ENCODE measurements at regions not wholly inside any gene's neighbourhood (a gene's known extent, or its start where the extent isn't known, plus 50 kb on each side); places are given as distances from the start of the nearest gene placed in this dataset.

- DNase-seq = no peak
- Histone ChIP-seq H3K27ac (no peak overlapping the region), H3K4me1 (peaks cover 26% of the 10 kb centered on the region), H3K9me3 (no peaks in the 10 kb centered on the region), H3K27me3 (no peaks in the 10 kb centered on the region), H3K4me3 (no peak overlapping the region), H3K36me3 (ENCODE audit: low read depth, missing control alignments) (no peaks in the 10 kb centered on the region)
- WGBS, 2 donors = 73 to 85% methylated on average over 3 to 15 of the region's 27 CpGs
- intact Hi-C loops (cut with DNase I; ENCODE audit: low total_unique reads) = no loop called here
- TF ChIP-seq POLR2A (IDR thresholded peaks at IDR 0.05) (no peak), CTCF (IDR thresholded peaks at IDR 0.05) (no peak)
Measured at GRCh38 chr16:85220964-85221731, 108.9 kb upstream of the CIBAR2 start.

GRCh38 chr16:85221771-85222154, 109.5 kb upstream of the CIBAR2 start:
- no peaks in the 10 kb centered on the region for H3K27me3 ChIP-seq
- TF ChIP-seq POLR2A (IDR thresholded peaks at IDR 0.05) (no peak), CTCF (IDR thresholded peaks at IDR 0.05) (no peak)
- 81% methylated on average over 12 of the region's 12 CpGs; no CpG with 5 or more reads in 1 of the 2 donors for WGBS, 2 donors
- no peaks in the 10 kb centered on the region for H3K9me3 ChIP-seq
- peaks cover 26% of the 10 kb centered on the region for H3K4me1 ChIP-seq
- DNase-seq = no peak
- no peak overlapping the region for H3K4me3 ChIP-seq
- no peaks in the 10 kb centered on the region for H3K36me3 ChIP-seq (ENCODE audit: low read depth, missing control alignments)
- intact Hi-C loops (cut with DNase I; ENCODE audit: low total_unique reads) = no loop called here
- H3K27ac ChIP-seq = no peak overlapping the region

- no peaks in the 10 kb centered on the region for H3K27me3 ChIP-seq
- no peaks in the 10 kb centered on the region for H3K36me3 ChIP-seq (ENCODE audit: low read depth, missing control alignments)
- no peak for DNase-seq
- 86 to 94% methylated on average over 15 to 23 of the region's 23 CpGs for WGBS, 2 donors
- H3K27ac ChIP-seq = no peak overlapping the region
- H3K4me3 ChIP-seq = no peak overlapping the region
- peaks cover 23% of the 10 kb centered on the region for H3K4me1 ChIP-seq
- no peaks in the 10 kb centered on the region for H3K9me3 ChIP-seq
- TF ChIP-seq POLR2A (IDR thresholded peaks at IDR 0.05) (no peak), CTCF (IDR thresholded peaks at IDR 0.05) (no peak)
- intact Hi-C loops (cut with DNase I; ENCODE audit: low total_unique reads) = no loop called here
Measured at GRCh38 chr16:85222155-85222863, 110.0 kb upstream of the CIBAR2 start.

- DNase-seq = no peak
- Histone ChIP-seq H3K36me3 (ENCODE audit: low read depth, missing control alignments) (no peaks in the 10 kb centered on the region), H3K27ac (no peak overlapping the region), H3K9me3 (no peaks in the 10 kb centered on the region), H3K27me3 (no peaks in the 10 kb centered on the region), H3K4me3 (no peak overlapping the region), H3K4me1 (peaks cover 32% of the 10 kb centered on the region)
- WGBS, 2 donors = 77 to 88% methylated on average over 9 of the region's 9 CpGs
- TF ChIP-seq POLR2A (IDR thresholded peaks at IDR 0.05) (no peak), CTCF (IDR thresholded peaks at IDR 0.05) (no peak)
- intact Hi-C loops (cut with DNase I; ENCODE audit: low total_unique reads) = no loop called here
Measured at GRCh38 chr16:85225257-85225656, 113.0 kb upstream of the CIBAR2 start.
